ENCODE measurements at regions not wholly inside any gene's neighbourhood (a gene's known extent, or its start where the extent isn't known, plus 50 kb on each side); places are given as distances from the start of the nearest gene placed in this dataset.

DNA sequence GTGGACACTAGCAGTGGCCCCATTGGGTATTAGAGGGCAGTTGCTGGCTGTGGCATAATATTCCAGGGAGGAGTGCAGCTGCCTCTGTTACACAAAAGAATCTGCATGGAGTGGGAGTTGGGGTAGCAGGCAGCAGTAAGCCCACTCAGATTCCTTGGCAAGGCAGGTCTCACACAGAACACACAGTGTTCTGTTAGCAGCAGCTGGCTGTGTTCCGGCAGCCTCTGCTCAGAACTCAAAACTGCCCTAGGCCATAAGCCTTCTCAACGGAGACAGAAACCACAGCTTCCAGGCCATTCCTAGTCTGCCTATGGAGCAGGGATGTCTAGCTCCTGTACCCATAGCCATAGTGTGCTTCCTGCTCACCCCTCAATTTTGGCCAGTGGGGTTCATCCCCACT, 1085.4 kb downstream of the SLC6A15 start:
- intact Hi-C loops (cut with micrococcal nuclease), result no loop called here
- Histone ChIP-seq H3K27me3 (replicated peaks in 1 of 4; ENCODE audit: control extremely low read depth in 1 of 4, control insufficient read depth in 3 of 4, insufficient read depth in 4 of 4, low read length in 3 of 4) (no peaks in the 10 kb centered on the region), H3K4me3 (ENCODE audit: control extremely low read depth in 1 of 5, extremely low read depth in 1 of 5, insufficient read depth in 1 of 5, low read depth in 2 of 5, low read length in 4 of 5) (no peak overlapping the region), H3K36me3 (replicated peaks in 1 of 2; ENCODE audit: control extremely low read depth in 1 of 2, control insufficient read depth in 1 of 2, extremely low read depth in 1 of 2, insufficient read depth in 2 of 2, low read length in 1 of 2) (no peaks in the 10 kb centered on the region), H3K4me1 (ENCODE audit: control insufficient read depth in 2 of 2, insufficient read depth in 2 of 2, low read length in 2 of 2) (no peaks in the 10 kb centered on the region), H3K27ac (ENCODE audit: low read length in 2 of 2) (no peak overlapping the region), H3K4me2 (replicated peaks; ENCODE audit: low read depth, low read length, poor library complexity, severe bottlenecking) (no peak overlapping the region), H2AFZ (ENCODE audit: insufficient read depth, low read depth, low read length, poor library complexity, severe bottlenecking) (no peak overlapping the region), H3K79me2 (ENCODE audit: control insufficient read depth, insufficient read depth, low read length) (no peaks in the 10 kb centered on the region), H3K9me3 (ENCODE audit: control extremely low read depth in 1 of 3, control insufficient read depth in 2 of 3, insufficient read depth in 1 of 3, low read length in 2 of 3) (peaks cover 0 to 4% (median 0%) of the 10 kb centered on the region in 3 donors), H4K20me1 (ENCODE audit: control insufficient read depth, insufficient read depth, low read length, poor library complexity, severe bottlenecking) (no peaks in the 10 kb centered on the region), H3K9ac (ENCODE audit: low read length) (no peak overlapping the region)
- no peaks in the 10 kb centered on the region for H3K9me3 Mint-ChIP-seq (ENCODE audit: insufficient read depth)
- POLR2A ChIA-PET, result no interaction called here
- H3K27me3 Mint-ChIP-seq, result no peaks in the 10 kb centered on the region
- no peak overlapping the region for H3K4me3 Mint-ChIP-seq
- CTCF ChIA-PET, result no interaction called here
- H3K27ac Mint-ChIP-seq, result no peak overlapping the region
- 100% methylated on average over 2 of the region's 2 CpGs for WGBS (ENCODE audit: insufficient coverage)
- H3K4me1 Mint-ChIP-seq, result no peaks in the 10 kb centered on the region
- TF ChIP-seq, protein P1, sequence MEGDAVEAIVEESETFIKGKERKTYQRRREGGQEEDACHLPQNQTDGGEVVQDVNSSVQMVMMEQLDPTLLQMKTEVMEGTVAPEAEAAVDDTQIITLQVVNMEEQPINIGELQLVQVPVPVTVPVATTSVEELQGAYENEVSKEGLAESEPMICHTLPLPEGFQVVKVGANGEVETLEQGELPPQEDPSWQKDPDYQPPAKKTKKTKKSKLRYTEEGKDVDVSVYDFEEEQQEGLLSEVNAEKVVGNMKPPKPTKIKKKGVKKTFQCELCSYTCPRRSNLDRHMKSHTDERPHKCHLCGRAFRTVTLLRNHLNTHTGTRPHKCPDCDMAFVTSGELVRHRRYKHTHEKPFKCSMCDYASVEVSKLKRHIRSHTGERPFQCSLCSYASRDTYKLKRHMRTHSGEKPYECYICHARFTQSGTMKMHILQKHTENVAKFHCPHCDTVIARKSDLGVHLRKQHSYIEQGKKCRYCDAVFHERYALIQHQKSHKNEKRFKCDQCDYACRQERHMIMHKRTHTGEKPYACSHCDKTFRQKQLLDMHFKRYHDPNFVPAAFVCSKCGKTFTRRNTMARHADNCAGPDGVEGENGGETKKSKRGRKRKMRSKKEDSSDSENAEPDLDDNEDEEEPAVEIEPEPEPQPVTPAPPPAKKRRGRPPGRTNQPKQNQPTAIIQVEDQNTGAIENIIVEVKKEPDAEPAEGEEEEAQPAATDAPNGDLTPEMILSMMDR (IDR thresholded peaks at IDR 0.05), result no peak
- TF ChIP-seq EZH2 (IDR thresholded peaks at IDR 0.05; ENCODE audit: borderline replicate concordance, insufficient read depth, low read depth, low read length, poor library complexity, severe bottlenecking), result no peak
- DNase-seq, result no peak
- ATAC-seq (ENCODE audit: low read depth), result no peak

DNA sequence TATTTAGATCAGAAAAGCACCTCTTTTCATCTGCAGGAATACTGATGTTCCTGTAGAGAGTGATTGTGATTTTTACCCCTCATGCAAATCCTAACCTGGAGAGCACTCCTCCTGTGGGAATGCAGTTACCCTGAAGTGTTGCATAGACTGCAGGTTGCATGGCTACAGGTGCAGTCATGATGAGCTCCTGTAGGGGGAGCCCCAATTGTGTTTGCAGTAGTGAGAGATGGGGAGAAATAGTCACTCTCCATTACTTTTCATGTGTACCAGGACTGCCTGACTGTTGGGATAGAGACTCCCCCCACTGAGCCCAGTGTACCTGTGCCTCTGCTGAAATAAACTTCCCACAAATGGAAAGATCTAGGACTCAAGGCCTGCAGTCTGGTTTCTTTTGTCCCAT, 1086.5 kb downstream of the SLC6A15 start:
- Mint-ChIP-seq H3K27ac (no peak overlapping the region), H3K27me3 (no peaks in the 10 kb centered on the region), H3K4me1 (no peaks in the 10 kb centered on the region), H3K9me3 (ENCODE audit: insufficient read depth) (no peaks in the 10 kb centered on the region), H3K4me3 (no peak overlapping the region)
- Histone ChIP-seq H3K4me2 (replicated peaks; ENCODE audit: low read depth, low read length, poor library complexity, severe bottlenecking) (no peak overlapping the region), H3K79me2 (ENCODE audit: control insufficient read depth, insufficient read depth, low read length) (no peaks in the 10 kb centered on the region), H3K4me1 (ENCODE audit: control insufficient read depth in 2 of 2, insufficient read depth in 2 of 2, low read length in 2 of 2) (no peaks in the 10 kb centered on the region), H3K36me3 (replicated peaks in 1 of 2; ENCODE audit: control extremely low read depth in 1 of 2, control insufficient read depth in 1 of 2, extremely low read depth in 1 of 2, insufficient read depth in 2 of 2, low read length in 1 of 2) (no peaks in the 10 kb centered on the region), H3K4me3 (ENCODE audit: control extremely low read depth in 1 of 5, extremely low read depth in 1 of 5, insufficient read depth in 1 of 5, low read depth in 2 of 5, low read length in 4 of 5) (no peak overlapping the region), H3K27ac (ENCODE audit: low read length in 2 of 2) (no peak overlapping the region), H3K27me3 (replicated peaks in 1 of 4; ENCODE audit: control extremely low read depth in 1 of 4, control insufficient read depth in 3 of 4, insufficient read depth in 4 of 4, low read length in 3 of 4) (no peaks in the 10 kb centered on the region), H3K9me3 (ENCODE audit: control extremely low read depth in 1 of 3, control insufficient read depth in 2 of 3, insufficient read depth in 1 of 3, low read length in 2 of 3) (peaks cover 0 to 4% (median 0%) of the 10 kb centered on the region in 3 donors), H2AFZ (ENCODE audit: insufficient read depth, low read depth, low read length, poor library complexity, severe bottlenecking) (no peak overlapping the region), H4K20me1 (ENCODE audit: control insufficient read depth, insufficient read depth, low read length, poor library complexity, severe bottlenecking) (no peaks in the 10 kb centered on the region), H3K9ac (ENCODE audit: low read length) (no peak overlapping the region)
- intact Hi-C loops (cut with micrococcal nuclease), result no loop called here
- CTCF ChIA-PET, result interaction anchor here (1.6 kb wide), 1 partner anchor 1140 kb away, joined by 5 read pairs; the partner anchor contains the start of gene TMTC2
- no peak for TF ChIP-seq EZH2 (IDR thresholded peaks at IDR 0.05; ENCODE audit: borderline replicate concordance, insufficient read depth, low read depth, low read length, poor library complexity, severe bottlenecking)
- TF ChIP-seq, protein P1 (IDR thresholded peaks at IDR 0.05), result peak; percentile 18
- POLR2A ChIA-PET, result no interaction called here
- no peak for DNase-seq
- no peak for ATAC-seq (ENCODE audit: low read depth)

All from B cell (primary cell).